Gastrocnemius medialis (tissue), 4 donors: ENCODE measurements at regions not wholly inside any gene's neighbourhood (a gene's known extent, or its start where the extent isn't known, plus 50 kb on each side); places are given as distances from the start of the nearest gene placed in this dataset.
"Not testable (repeated sequence)": the region's sequence is repeated elsewhere in the genome, so short reads cannot be mapped to it uniquely, and the experiment has no call there.

Source experiments
- POLR2A ChIP-seq, 2 donors: fragments of 450-650 bp; IDR thresholded peaks; one replicate each; pipeline ENCODE4 v1.6.1; 2017; ENCODE audit warnings: antibody characterized with exemption in 2 of 2, mild to moderate bottlenecking in 2 of 2, moderate library complexity in 2 of 2
- TF ChIP-seq, protein P1 (sequence below), 5 experiments: fragments of 450-650 bp in 3 of 5; fragments of 200-600 bp in 2 of 5; sonication (generic) in 2 of 5; IDR thresholded peaks in 4 of 5; conservative IDR thresholded peaks in 1 of 5; 1 replicate in 4 of 5; 2 replicates in 1 of 5; pipeline ENCODE4 v1.5.1; 2016 to 2019; ENCODE audit warnings: antibody characterized with exemption in 5 of 5, mild to moderate bottlenecking in 3 of 5, moderate library complexity in 3 of 5

DNA sequence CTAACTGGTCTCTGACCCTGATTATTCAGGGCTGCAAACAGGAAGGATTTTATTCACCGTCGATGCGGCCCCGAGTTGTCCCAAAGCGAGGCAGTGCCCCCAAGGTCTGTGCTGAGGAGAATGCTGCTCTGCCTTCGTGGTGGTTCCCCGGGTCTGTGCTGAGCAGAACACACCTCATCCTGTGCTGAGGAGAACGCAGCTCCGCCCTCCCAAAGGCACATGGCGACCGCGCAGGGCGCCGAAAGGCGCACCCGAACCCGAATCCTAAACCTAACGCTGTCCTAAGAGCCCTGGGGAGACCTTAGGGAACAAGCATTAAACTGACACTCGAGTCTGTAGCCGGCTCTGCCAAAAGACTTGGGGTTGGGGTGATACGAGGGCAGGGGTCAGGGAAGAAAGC is 3013.5 kb upstream of the TEKT4 start:
- not testable (repeated sequence) for TF ChIP-seq POLR2A (IDR thresholded peaks at IDR 0.05)
- TF ChIP-seq, protein P1, sequence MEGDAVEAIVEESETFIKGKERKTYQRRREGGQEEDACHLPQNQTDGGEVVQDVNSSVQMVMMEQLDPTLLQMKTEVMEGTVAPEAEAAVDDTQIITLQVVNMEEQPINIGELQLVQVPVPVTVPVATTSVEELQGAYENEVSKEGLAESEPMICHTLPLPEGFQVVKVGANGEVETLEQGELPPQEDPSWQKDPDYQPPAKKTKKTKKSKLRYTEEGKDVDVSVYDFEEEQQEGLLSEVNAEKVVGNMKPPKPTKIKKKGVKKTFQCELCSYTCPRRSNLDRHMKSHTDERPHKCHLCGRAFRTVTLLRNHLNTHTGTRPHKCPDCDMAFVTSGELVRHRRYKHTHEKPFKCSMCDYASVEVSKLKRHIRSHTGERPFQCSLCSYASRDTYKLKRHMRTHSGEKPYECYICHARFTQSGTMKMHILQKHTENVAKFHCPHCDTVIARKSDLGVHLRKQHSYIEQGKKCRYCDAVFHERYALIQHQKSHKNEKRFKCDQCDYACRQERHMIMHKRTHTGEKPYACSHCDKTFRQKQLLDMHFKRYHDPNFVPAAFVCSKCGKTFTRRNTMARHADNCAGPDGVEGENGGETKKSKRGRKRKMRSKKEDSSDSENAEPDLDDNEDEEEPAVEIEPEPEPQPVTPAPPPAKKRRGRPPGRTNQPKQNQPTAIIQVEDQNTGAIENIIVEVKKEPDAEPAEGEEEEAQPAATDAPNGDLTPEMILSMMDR (IDR thresholded peaks at IDR 0.05 in 4 of 5, conservative IDR thresholded peaks at IDR 0.05 in 1 of 5), result not testable (repeated sequence)
